ENCODE measurements at regions not wholly inside any gene's neighbourhood (a gene's known extent, or its start where the extent isn't known, plus 50 kb on each side); places are given as distances from the start of the nearest gene placed in this dataset.
"Not testable (repeated sequence)": the region's sequence is repeated elsewhere in the genome, so short reads cannot be mapped to it uniquely, and the experiment has no call there.

DNA sequence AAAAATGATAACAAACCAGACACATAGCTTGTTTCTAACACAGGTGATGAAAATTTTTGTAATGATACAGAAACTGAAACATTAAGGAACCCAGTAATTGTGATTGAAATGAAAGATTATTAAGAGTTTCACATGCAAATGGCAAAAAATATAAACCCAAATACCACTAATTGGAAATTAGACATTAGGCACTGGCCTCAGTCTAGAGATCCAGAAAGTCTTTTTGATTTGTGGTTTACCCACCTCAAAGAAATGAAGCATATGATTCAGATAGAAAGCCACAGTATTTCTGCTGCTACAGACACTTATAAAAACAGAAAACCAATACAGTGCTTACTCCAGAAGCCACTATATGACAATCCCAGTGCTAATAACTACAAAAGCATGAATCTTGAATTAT, 83.7 kb upstream of the ZNF519 start:
- H3K4me3 Mint-ChIP-seq; ATAC-seq (replicated peaks in 1 of 4); H3K27me3 Mint-ChIP-seq; H3K27ac ChIP-seq (ENCODE audit: low read length); H3K27ac Mint-ChIP-seq; H3K9me3 ChIP-seq; CTCF ChIA-PET; H3K4me3 ChIP-seq (ENCODE audit: control insufficient read depth in 1 of 2, extremely low read depth in 1 of 2, low read length in 1 of 2); H3K4me1 Mint-ChIP-seq; H3K36me3 ChIP-seq (ENCODE audit: control insufficient read depth in 2 of 2, extremely low read depth in 1 of 2, insufficient read depth in 1 of 2, low read length in 1 of 2); H3K27me3 ChIP-seq (replicated peaks in 1 of 2; ENCODE audit: control insufficient read depth in 2 of 2, extremely low read depth in 1 of 2, insufficient read depth in 2 of 2, low read length in 1 of 2); H3K9me3 Mint-ChIP-seq; DNase-seq; H3K4me1 ChIP-seq (ENCODE audit: control insufficient read depth in 1 of 2, extremely low read depth in 1 of 2, insufficient read depth in 2 of 2, low read length in 2 of 2); POLR2A ChIA-PET: not testable (repeated sequence)
- H3K36me3 Mint-ChIP-seq, result peaks cover 22% of the 10 kb centered on the region

GRCh38 chr18:14203424-14203823, 71.2 kb upstream of the ZNF519 start:
- ATAC-seq (replicated peaks in 1 of 4); DNase-seq; H3K4me3 Mint-ChIP-seq; H3K36me3 ChIP-seq (ENCODE audit: control insufficient read depth in 2 of 2, extremely low read depth in 1 of 2, insufficient read depth in 1 of 2, low read length in 1 of 2); H3K4me1 Mint-ChIP-seq; CTCF ChIA-PET; H3K27ac ChIP-seq (ENCODE audit: low read length); H3K9me3 Mint-ChIP-seq; H3K27ac Mint-ChIP-seq; H3K9me3 ChIP-seq; H3K27me3 ChIP-seq (replicated peaks in 1 of 2; ENCODE audit: control insufficient read depth in 2 of 2, extremely low read depth in 1 of 2, insufficient read depth in 2 of 2, low read length in 1 of 2); POLR2A ChIA-PET; H3K4me1 ChIP-seq (ENCODE audit: control insufficient read depth in 1 of 2, extremely low read depth in 1 of 2, insufficient read depth in 2 of 2, low read length in 2 of 2); H3K4me3 ChIP-seq (ENCODE audit: control insufficient read depth in 1 of 2, extremely low read depth in 1 of 2, low read length in 1 of 2); H3K27me3 Mint-ChIP-seq: not testable (repeated sequence)
- no CpG with 5 or more reads among the region's 2 CpGs for WGBS (ENCODE audit: insufficient coverage)
- H3K36me3 Mint-ChIP-seq, result peaks cover 28% of the 10 kb centered on the region

GRCh38 chr18:14190776-14191442, 58.7 kb upstream of the ZNF519 start:
- H3K9me3 Mint-ChIP-seq; H3K4me3 ChIP-seq (ENCODE audit: control insufficient read depth in 1 of 2, extremely low read depth in 1 of 2, low read length in 1 of 2); H3K27me3 Mint-ChIP-seq; CTCF ChIA-PET; ATAC-seq (replicated peaks in 1 of 4); H3K27ac ChIP-seq (ENCODE audit: low read length); H3K27ac Mint-ChIP-seq; H3K4me1 ChIP-seq (ENCODE audit: control insufficient read depth in 1 of 2, extremely low read depth in 1 of 2, insufficient read depth in 2 of 2, low read length in 2 of 2); H3K9me3 ChIP-seq; H3K4me1 Mint-ChIP-seq; H3K36me3 Mint-ChIP-seq; H3K36me3 ChIP-seq (ENCODE audit: control insufficient read depth in 2 of 2, extremely low read depth in 1 of 2, insufficient read depth in 1 of 2, low read length in 1 of 2); H3K4me3 Mint-ChIP-seq; DNase-seq; POLR2A ChIA-PET; H3K27me3 ChIP-seq (replicated peaks in 1 of 2; ENCODE audit: control insufficient read depth in 2 of 2, extremely low read depth in 1 of 2, insufficient read depth in 2 of 2, low read length in 1 of 2): not testable (repeated sequence)
- WGBS (ENCODE audit: insufficient coverage), result 36% methylated on average over 1 of the region's 3 CpGs

DNA sequence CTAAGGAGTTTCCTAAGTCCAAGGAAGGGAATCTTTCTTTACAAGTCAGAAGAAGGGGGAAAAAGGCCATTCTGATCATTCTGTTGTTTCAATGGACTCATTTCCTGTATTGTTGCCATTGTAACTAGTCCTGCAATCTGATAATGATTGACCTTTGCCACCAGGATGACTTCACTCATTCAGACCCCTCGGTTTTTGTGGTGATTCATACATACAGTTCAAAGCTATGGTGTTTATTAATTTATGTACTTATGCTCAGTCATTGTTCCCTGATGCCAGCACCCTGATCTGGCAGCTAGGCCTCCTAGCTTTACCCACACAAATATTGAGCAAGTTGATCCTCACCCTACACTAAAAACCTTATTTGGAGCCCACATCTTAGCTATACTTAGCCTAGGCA, 57.6 kb upstream of the ZNF519 start:
- no peak for ATAC-seq (replicated peaks in 1 of 4)
- Mint-ChIP-seq H3K27ac (no peak overlapping the region), H3K9me3 (no peaks in the 10 kb centered on the region), H3K4me3 (no peak overlapping the region), H3K36me3 (peaks cover 9% of the 10 kb centered on the region), H3K27me3 (no peaks in the 10 kb centered on the region), H3K4me1 (no peaks in the 10 kb centered on the region)
- DNase-seq, result no peak
- ChIA-PET CTCF (no interaction called here), POLR2A (no interaction called here)
- H3K4me1 ChIP-seq (ENCODE audit: control insufficient read depth in 1 of 2, extremely low read depth in 1 of 2, insufficient read depth in 2 of 2, low read length in 2 of 2), result no peaks in the 10 kb centered on the region
- H3K9me3 ChIP-seq, result no peaks in the 10 kb centered on the region
- H3K4me3 ChIP-seq (ENCODE audit: control insufficient read depth in 1 of 2, extremely low read depth in 1 of 2, low read length in 1 of 2), result no peak overlapping the region
- no peaks in the 10 kb centered on the region for H3K27me3 ChIP-seq (replicated peaks in 1 of 2; ENCODE audit: control insufficient read depth in 2 of 2, extremely low read depth in 1 of 2, insufficient read depth in 2 of 2, low read length in 1 of 2)
- WGBS (ENCODE audit: insufficient coverage), result no CpG with 5 or more reads among the region's 1 CpG
- H3K36me3 ChIP-seq (ENCODE audit: control insufficient read depth in 2 of 2, extremely low read depth in 1 of 2, insufficient read depth in 1 of 2, low read length in 1 of 2), result no peaks in the 10 kb centered on the region
- no peak overlapping the region for H3K27ac ChIP-seq (ENCODE audit: low read length)

DNA sequence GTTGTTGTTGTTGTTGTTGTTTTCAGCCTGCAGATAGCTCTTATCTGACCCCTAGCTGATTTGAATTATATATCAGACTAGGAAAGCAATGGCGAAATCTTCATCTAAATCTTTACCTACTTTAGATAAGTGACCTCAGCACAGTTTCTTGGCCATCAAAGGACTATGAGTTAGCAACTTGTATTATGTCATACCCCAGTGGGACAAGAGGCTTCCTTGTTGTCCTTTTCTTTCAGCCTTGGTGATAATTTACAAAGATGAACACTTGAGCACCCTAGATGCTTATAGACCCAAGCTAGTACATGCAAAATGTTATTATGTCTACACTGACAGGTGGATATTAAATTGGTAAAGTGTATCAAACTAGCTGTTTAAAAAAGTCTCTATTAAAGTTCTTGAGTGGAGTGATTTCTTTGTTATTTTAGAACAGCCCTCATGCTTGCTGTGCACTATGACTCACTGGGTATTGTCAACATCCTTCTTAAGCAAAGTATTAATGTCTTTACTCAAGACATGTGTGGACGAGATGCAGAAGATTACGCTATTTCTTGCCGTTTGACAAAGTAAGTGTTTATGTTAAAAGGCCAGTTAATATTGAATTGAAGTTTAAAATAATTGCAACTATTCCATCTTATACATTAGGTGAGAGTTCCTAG, 56.6 kb upstream of the ZNF519 start:
- H3K4me3 Mint-ChIP-seq; H3K27ac Mint-ChIP-seq; H3K4me1 Mint-ChIP-seq; H3K9me3 ChIP-seq; DNase-seq; H3K9me3 Mint-ChIP-seq; H3K36me3 Mint-ChIP-seq; CTCF ChIA-PET; H3K36me3 ChIP-seq (ENCODE audit: control insufficient read depth in 2 of 2, extremely low read depth in 1 of 2, insufficient read depth in 1 of 2, low read length in 1 of 2); H3K27ac ChIP-seq (ENCODE audit: low read length); H3K27me3 ChIP-seq (replicated peaks in 1 of 2; ENCODE audit: control insufficient read depth in 2 of 2, extremely low read depth in 1 of 2, insufficient read depth in 2 of 2, low read length in 1 of 2); H3K4me1 ChIP-seq (ENCODE audit: control insufficient read depth in 1 of 2, extremely low read depth in 1 of 2, insufficient read depth in 2 of 2, low read length in 2 of 2); H3K27me3 Mint-ChIP-seq; H3K4me3 ChIP-seq (ENCODE audit: control insufficient read depth in 1 of 2, extremely low read depth in 1 of 2, low read length in 1 of 2); ATAC-seq (replicated peaks in 1 of 4); POLR2A ChIA-PET: not testable (repeated sequence)
- WGBS (ENCODE audit: insufficient coverage), result no CpG with 5 or more reads among the region's 4 CpGs
